HCT116 (cell line): ENCODE measurements at regions not wholly inside any gene's neighbourhood (a gene's known extent, or its start where the extent isn't known, plus 50 kb on each side); places are given as distances from the start of the nearest gene placed in this dataset.

Experiments used
- ATAC-seq: fragments of 200-7000 bp; cut with Tn5 transposase; 2 replicates; pipeline ENCODE4 v1.9.1; 2020; ENCODE audit warnings: mild to moderate bottlenecking, moderate library complexity
- BruUV-seq: library from RNA; stranded (reverse); fragments of 400-500 nt; replicated peaks from 2 replicates; lab custom pipeline; 2021; lab: Mats Ljungman, UMichigan
- CTCF ChIA-PET: fragments of 300-600 bp; sonication (Branson Sonifier 250); formaldehyde crosslinking; loops from one replicate; lab custom pipeline; 2021; ENCODE audit warnings: antibody characterized with exemption; lab: Charles Lee
- POLR2A ChIA-PET: fragments of 300-600, 350-600 bp; sonication (Branson Sonifier 250); formaldehyde crosslinking; loops from one replicate; lab custom pipeline; 2021; ENCODE audit warnings: antibody characterized with exemption; lab: Charles Lee
- RAD21 ChIA-PET, 2 experiments: fragments of 300-600 bp; sonication (Branson Sonifier 250); formaldehyde crosslinking; loops; one replicate each; lab custom pipeline; 2023; ENCODE audit warnings: low total read pairs in 2 of 2; ENCODE audit not compliant: uncharacterized antibody in 2 of 2, unreplicated experiment in 2 of 2, low non-redundant PET in 1 of 2; lab: Charles Lee
- DNase-seq: peaks from one replicate; pipeline ENCODE4 v3.0.0-alpha.2; 2010; ENCODE audit warnings: low read depth, low spot score
- H2AFZ ChIP-seq: fragments of 200-600 bp; shearing (Covaris generic), sonication (generic); 2 replicates; pipeline ENCODE4 v1.6.1; 2017; ENCODE audit warnings: low read depth, mixed run types, mixed read lengths, antibody characterized with exemption, low read length; ENCODE audit not compliant: poor library complexity, severe bottlenecking
- H3K27ac ChIP-seq: 2 replicates; pipeline ENCODE4 v1.5.1; 2012; ENCODE audit warnings: low read depth, low read length
- H3K27me3 ChIP-seq: fragments of 200-600 bp; sonication (generic); 2 replicates; pipeline ENCODE4 v1.6.1; 2016; ENCODE audit warnings: mixed run types, low read length, mixed read lengths; ENCODE audit not compliant: insufficient read depth
- H3K36me3 ChIP-seq, 2 experiments: fragments of 200-500 bp in 1 of 2; fragments of 200-600 bp in 1 of 2; sonication (Bioruptor generic) in 1 of 2; sonication (generic) in 1 of 2; 2 replicates each; pipeline versions ENCODE4 v1.5.1 to v1.6.1; 2014 to 2016; ENCODE audit warnings: low read length in 2 of 2, inconsistent platforms in 1 of 2, mixed read lengths in 1 of 2, mixed run types in 1 of 2; ENCODE audit not compliant: insufficient read depth in 2 of 2, control insufficient read depth in 1 of 2
- H3K4me1 ChIP-seq, 2 experiments: fragments of 200-600 bp in 1 of 2; sonication (generic) in 1 of 2; 2 replicates each; pipeline versions ENCODE4 v1.5.1 to v1.6.1; 2012 to 2017; ENCODE audit warnings: low read length in 2 of 2, inconsistent platforms in 1 of 2, mild to moderate bottlenecking in 1 of 2, mixed read lengths in 1 of 2, mixed run types in 1 of 2, moderate library complexity in 1 of 2; ENCODE audit not compliant: insufficient read depth in 2 of 2, control insufficient read depth in 1 of 2
- H3K4me2 ChIP-seq: fragments of 200-600 bp; sonication (generic); 2 replicates; pipeline ENCODE4 v1.6.1; 2017; ENCODE audit warnings: mixed run types, low read length, mixed read lengths
- H3K4me3 ChIP-seq, 2 experiments: fragments of 200-600 bp in 1 of 2; sonication (generic) in 1 of 2; replicated peaks in 1 of 2; 2 replicates each; pipeline ENCODE4 v1.5.1; 2011 to 2016; ENCODE audit warnings: low read length in 2 of 2, control low read depth in 1 of 2, low read depth in 1 of 2, mild to moderate bottlenecking in 1 of 2, mixed read lengths in 1 of 2, mixed run types in 1 of 2
- H3K79me2 ChIP-seq: fragments of 200-600 bp; sonication (generic); 2 replicates; pipeline ENCODE4 v1.6.1; 2017; ENCODE audit warnings: mild to moderate bottlenecking, mixed run types, low read length, moderate library complexity, mixed read lengths; ENCODE audit not compliant: insufficient read depth
- H3K9ac ChIP-seq: fragments of 200-600 bp; sonication (generic); 2 replicates; pipeline ENCODE4 v1.6.1; 2016; ENCODE audit warnings: low read length, mixed read lengths
- H3K9me2 ChIP-seq: fragments of 200-600 bp; sonication (generic), shearing (Covaris generic); 2 replicates; pipeline ENCODE4 v1.6.1; 2017; ENCODE audit warnings: mixed run types, mild to moderate bottlenecking, moderate library complexity; ENCODE audit not compliant: insufficient read depth
- H3K9me3 ChIP-seq, 2 experiments: fragments of 200-500 bp in 1 of 2; fragments of 200-600 bp in 1 of 2; sonication (Bioruptor generic) in 1 of 2; sonication (generic) in 1 of 2; 2 replicates each; pipeline ENCODE4 v1.6.1; 2014 to 2017; ENCODE audit warnings: low read length in 2 of 2, mixed read lengths in 2 of 2, inconsistent platforms in 1 of 2, low read depth in 1 of 2, mild to moderate bottlenecking in 1 of 2, mixed run types in 1 of 2, moderate library complexity in 1 of 2; ENCODE audit not compliant: control insufficient read depth in 1 of 2, insufficient read depth in 1 of 2
- H4K20me1 ChIP-seq: fragments of 200-600 bp; sonication (generic), shearing (Covaris generic); 2 replicates; pipeline ENCODE4 v1.6.1; 2017; ENCODE audit warnings: mixed run types, mild to moderate bottlenecking, moderate library complexity; ENCODE audit not compliant: insufficient read depth
- CTCF ChIP-seq, 3 experiments: fragments of 200-600 bp in 1 of 3; sonication (generic) in 1 of 3; IDR thresholded peaks in 2 of 3; conservative IDR thresholded peaks in 1 of 3; 2 replicates each; pipeline ENCODE4 v1.5.1; 2012 to 2017; ENCODE audit warnings: low read depth in 2 of 3, low read length in 2 of 3, antibody characterized with exemption in 1 of 3, borderline replicate concordance in 1 of 3, control low read depth in 1 of 3, mild to moderate bottlenecking in 1 of 3, mixed read lengths in 1 of 3, mixed run types in 1 of 3, moderate library complexity in 1 of 3; ENCODE audit not compliant: insufficient read depth in 1 of 3
- ELF1 ChIP-seq: IDR thresholded peaks from 2 replicates; pipeline ENCODE4 v1.6.1; 2012; ENCODE audit warnings: low read depth, borderline replicate concordance
- EZH2 ChIP-seq: fragments of 200-600 bp; sonication (generic); IDR thresholded peaks from 2 replicates; pipeline ENCODE4 v1.6.1; 2017; ENCODE audit warnings: antibody characterized with exemption, mixed run types
- EZH2phosphoT487 ChIP-seq: fragments of 200-600 bp; IDR thresholded peaks from 2 replicates; pipeline ENCODE4 v1.6.1; 2018; ENCODE audit warnings: antibody characterized with exemption, borderline replicate concordance
- SRF ChIP-seq: IDR thresholded peaks from 2 replicates; pipeline ENCODE4 v1.6.1; 2012; ENCODE audit warnings: low read depth
- intact Hi-C: fragments of 100-400 bp; cut with micrococcal nuclease; formaldehyde crosslinking; loops from 2 replicates; pipeline ENCODE4 v1.10.0; 2022
- TF ChIP-seq, protein P1 (sequence below): IDR thresholded peaks from 2 replicates; pipeline ENCODE4 v1.6.1; 2012; ENCODE audit warnings: low read depth

DNA sequence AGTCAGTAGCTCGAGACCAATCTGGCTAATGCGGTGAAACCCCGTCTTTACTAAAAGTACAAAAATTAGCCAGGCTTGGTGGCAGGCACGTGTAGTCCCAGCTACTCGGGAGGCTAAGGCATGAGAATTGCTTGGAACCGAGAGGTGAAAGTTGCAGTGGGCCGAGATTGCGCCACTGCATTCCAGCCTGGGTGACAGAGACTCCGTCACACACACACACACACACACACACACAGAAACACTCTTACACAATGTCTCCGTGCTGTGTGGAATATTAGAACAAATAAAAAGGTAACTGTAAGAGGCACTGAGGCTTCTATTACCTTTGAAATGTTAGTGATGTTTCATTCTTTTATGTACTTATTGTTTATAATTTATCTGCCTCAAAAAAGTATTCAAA lies 326.6 kb downstream of the GPAT3 start:
- Histone ChIP-seq H3K9me3 (no peaks in the 10 kb centered on the region), H3K9me2 (no peaks in the 10 kb centered on the region), H3K27me3 (no peaks in the 10 kb centered on the region), H4K20me1 (no peaks in the 10 kb centered on the region), H3K79me2 (no peaks in the 10 kb centered on the region), H3K4me3 (no peak overlapping the region), H3K27ac (no peak overlapping the region), H2AFZ (no peak overlapping the region), H3K4me2 (no peak overlapping the region), H3K4me1 (peaks cover 0 to 22% of the 10 kb centered on the region in 2 experiments; a peak in 2 of 4 replicates), H3K36me3 (no peaks in the 10 kb centered on the region), H3K9ac (no peak overlapping the region)
- CTCF ChIA-PET = no interaction called here
- intact Hi-C loops = no loop called here
- no TSS peak for BruUV-seq
- ATAC-seq (no peak), DNase-seq (no peak)
- TF ChIP-seq CTCF (IDR thresholded peaks at IDR 0.05 in 2 of 3, conservative IDR thresholded peaks at IDR 0.05 in 1 of 3; ENCODE audit: borderline replicate concordance in 1 of 3, insufficient read depth in 1 of 3, low read depth in 2 of 3, low read length in 2 of 3) (no peak), EZH2 (no peak), EZH2phosphoT487 (no peak), SRF (no peak), ELF1 (no peak)
- TF ChIP-seq, protein P1, sequence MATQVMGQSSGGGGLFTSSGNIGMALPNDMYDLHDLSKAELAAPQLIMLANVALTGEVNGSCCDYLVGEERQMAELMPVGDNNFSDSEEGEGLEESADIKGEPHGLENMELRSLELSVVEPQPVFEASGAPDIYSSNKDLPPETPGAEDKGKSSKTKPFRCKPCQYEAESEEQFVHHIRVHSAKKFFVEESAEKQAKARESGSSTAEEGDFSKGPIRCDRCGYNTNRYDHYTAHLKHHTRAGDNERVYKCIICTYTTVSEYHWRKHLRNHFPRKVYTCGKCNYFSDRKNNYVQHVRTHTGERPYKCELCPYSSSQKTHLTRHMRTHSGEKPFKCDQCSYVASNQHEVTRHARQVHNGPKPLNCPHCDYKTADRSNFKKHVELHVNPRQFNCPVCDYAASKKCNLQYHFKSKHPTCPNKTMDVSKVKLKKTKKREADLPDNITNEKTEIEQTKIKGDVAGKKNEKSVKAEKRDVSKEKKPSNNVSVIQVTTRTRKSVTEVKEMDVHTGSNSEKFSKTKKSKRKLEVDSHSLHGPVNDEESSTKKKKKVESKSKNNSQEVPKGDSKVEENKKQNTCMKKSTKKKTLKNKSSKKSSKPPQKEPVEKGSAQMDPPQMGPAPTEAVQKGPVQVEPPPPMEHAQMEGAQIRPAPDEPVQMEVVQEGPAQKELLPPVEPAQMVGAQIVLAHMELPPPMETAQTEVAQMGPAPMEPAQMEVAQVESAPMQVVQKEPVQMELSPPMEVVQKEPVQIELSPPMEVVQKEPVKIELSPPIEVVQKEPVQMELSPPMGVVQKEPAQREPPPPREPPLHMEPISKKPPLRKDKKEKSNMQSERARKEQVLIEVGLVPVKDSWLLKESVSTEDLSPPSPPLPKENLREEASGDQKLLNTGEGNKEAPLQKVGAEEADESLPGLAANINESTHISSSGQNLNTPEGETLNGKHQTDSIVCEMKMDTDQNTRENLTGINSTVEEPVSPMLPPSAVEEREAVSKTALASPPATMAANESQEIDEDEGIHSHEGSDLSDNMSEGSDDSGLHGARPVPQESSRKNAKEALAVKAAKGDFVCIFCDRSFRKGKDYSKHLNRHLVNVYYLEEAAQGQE = no peak
- POLR2A ChIA-PET = no interaction called here
- RAD21 ChIA-PET = no interaction called here
